ENCODE measurements at regions not wholly inside any gene's neighbourhood (a gene's known extent, or its start where the extent isn't known, plus 50 kb on each side); places are given as distances from the start of the nearest gene placed in this dataset.
"Not testable (repeated sequence)": the region's sequence is repeated elsewhere in the genome, so short reads cannot be mapped to it uniquely, and the experiment has no call there.

DNA sequence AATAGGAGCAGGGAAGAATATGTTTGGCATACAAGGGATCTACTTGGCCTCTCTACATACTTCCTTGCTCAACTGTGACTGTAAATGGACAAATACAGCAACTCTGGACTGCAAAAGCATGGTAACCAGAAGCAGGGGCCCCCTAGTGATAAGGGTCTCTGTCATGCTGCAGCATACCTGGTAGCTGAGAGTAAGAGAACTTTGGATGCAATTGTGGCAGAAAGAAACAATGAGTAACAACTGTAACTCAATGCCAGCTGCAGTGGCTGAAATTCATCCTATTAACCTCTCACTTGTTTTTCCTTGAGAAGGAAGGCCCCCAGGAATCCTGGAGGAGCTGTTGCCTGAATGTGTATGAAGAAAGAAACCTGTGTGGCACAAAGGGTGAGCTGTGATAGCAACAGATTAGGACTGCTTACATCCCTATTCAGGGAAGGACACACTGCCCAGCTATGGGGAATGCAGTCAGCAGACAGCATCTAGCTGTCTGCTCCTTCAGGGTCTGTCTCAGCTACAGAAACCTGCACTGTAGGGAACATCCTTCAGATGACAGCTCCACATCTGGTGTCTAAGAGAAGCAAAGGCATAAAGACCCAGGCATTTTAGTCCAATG, 468.1 kb upstream of the ACTBL2 start:
- no peak for DNase-seq (ENCODE audit: low read depth in 2 of 2)

DNA sequence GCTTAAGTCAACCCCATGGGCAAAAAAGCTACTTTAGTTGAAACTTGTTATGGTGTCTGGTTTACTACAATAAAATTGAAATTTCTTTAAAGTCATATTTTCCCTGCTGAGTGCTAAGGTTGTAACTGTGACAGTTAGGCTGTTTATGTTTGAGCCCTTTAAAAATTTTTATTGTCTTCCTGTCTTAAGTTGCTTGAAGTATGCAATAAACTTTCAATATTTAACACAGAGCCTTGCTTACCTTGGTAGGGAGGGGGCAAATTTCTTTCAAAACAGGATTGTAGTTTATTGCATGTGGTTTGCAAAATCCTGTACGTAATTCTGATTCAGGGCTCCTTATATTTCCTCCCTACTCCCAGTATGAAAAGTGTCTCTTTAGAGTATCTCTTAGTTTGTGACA, 465.5 kb upstream of the ACTBL2 start:
- no peak for DNase-seq (ENCODE audit: low read depth in 2 of 2)

DNA sequence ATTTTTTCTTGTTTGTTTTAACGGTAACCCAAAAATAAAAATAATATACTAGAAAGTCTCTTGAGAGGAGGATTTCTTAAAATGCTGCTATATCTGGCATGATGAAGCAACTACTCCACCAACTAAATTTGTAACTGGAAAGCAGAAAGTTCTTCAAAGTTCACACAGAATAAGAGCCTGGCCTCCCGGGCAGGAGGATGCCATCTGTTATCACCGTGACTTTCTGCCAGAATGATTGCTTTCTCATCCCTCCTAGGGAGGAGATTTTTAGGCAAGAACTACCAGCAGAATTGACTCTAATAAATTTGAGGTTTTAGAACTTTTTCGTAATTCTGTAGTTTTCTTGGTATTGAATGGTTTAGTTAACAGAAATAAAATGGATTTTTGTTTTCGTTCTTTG, 464.6 kb upstream of the ACTBL2 start:
- no peak for DNase-seq (ENCODE audit: low read depth in 2 of 2)

DNA sequence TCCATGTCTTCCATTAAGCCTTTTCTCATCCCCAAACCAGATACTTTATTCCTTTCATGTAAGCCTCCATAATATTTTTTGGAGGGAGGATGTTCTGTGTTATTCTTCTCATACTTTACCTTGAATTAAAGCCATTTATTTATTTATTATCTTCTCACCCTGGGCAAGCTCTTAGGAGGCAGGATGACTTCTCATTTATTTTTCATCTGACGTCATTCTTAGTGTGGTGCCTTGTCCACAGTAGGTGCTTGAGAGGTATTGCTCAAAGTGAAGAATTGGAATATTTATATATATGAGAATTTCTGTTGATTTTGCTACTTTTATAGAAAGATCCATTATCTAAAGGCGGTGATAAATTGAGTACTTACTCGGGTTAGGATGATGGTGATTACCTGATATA, 458.3 kb upstream of the ACTBL2 start:
- DNase-seq (ENCODE audit: low read depth in 2 of 2): no peak

DNA sequence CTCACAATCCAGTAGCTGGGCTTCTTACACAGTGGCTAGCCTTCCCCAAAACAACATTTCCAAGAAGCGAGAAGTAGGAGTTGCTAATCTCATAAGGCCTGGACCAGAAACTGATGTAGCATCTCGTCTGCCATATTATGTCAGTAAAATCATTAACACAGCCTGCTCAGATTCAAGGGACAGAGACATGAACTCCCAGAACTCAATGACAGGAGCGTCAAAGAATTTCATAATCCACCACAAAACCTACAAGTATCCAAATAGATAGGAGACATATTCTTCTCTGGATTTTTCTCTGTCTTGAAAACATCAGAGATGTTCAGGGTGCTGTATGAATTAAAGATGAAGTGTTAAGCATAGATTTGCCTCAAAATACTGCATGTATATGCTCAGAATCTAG, 457.6 kb upstream of the ACTBL2 start:
- no peak for DNase-seq (ENCODE audit: low read depth in 2 of 2)

DNA sequence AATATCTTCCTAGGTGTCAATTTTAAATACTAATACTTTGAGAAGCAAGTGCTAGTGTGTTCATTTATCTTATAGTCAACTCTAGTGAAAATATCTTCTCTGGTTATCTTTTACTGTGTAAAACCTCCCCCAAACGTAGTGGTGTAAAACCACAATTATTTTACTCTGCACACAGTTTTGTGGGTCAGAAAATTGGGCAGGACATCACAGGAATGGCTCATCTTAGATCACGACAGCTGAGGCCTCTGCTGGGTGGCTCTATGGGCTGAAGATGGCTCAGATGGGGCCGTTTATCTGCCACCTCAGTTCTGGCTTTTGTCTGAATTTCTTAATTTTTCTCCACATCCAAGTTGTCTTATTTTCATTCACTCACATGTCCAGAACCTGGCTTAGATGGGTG, 457.2 kb upstream of the ACTBL2 start:
- DNase-seq (ENCODE audit: low read depth in 2 of 2): no peak

DNA sequence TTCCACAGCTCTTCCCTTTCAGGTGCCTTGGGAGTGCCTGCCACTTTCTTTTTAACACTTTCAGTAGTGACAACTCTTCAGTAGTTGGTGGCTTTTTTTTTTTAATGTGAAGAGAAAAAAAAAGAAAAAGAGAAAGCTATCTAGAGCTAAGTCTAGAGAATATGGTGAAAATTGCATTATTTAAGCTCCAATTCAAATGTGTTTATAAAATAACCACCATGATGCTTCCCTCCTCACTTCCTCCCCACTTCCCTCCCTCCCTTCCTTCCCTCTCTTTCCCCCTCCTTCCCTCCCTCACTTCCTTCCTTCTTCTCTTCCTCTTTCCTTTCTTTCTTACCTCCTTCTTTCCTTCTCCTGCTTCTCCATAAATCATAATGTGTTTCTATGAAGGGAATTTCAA, 456.7 kb upstream of the ACTBL2 start:
- DNase-seq (ENCODE audit: low read depth in 2 of 2): no peak

DNA sequence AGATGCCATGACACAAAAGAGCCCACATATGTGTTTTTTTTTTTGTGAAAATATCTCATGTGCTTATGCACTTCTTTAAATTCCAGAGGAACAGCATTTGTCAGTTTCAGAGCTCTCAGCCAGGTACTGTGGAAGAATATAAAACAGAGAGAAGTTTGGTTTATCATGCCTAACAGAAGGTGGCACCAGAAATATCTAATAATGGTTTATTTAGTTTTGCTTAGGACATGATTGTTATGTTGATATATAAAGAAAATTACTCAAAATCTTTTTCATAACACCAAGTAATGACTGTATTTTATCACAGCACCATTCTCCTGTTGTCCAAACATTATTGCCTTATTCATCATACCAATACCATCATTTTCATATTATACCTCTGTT, 455.6 kb upstream of the ACTBL2 start:
- DNase-seq (ENCODE audit: low read depth in 2 of 2): no peak

DNA sequence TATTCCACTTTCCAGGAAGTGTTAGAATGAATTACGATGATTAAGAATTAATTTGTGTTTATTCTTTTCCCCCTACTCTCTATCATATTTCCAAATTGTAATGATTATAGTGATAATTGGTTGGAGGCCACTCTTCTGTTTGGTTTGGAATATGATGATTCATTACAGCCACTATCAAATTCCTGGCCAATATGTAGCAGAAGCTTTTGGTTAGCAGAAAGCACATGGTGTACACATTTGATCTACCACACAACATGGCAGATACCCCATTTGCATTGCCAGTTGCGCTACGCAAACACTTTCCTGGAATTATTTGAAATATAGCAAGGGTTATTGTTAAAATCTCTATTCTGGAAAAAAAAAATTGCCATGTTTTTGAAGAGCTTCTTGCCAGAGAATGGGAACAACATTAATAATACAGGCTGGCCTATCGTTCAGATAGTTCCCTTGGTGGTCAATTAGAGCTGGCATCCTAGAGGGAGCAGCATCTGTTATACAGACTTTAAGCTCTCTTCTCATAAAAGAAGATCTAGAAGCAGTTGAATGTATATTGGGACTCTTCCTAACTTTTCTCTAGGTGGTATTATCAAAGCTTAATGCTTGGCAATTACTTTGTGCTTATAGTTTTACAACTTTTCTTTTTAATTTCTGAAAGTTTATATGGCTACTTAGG, 455.0 kb upstream of the ACTBL2 start:
- no peak for DNase-seq (ENCODE audit: low read depth in 2 of 2)

DNA sequence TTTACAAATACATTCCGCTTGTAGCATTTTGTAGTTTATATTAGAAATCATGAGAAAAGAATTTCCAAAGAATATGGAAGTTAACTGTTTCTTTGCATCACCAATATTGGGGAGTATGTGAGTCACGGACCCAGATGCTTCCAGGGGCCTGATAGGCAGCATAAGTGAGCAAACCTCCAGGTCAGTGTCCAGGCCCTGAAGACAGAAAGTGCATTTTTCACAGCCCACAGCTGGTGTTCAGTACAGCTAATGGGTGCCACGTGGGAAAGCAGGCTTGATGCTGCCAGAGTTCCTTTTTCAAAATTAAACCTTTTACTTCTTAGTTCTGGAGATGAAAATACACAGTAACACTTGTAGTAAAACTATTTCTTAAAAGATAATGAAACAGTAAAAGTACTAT, 454.4 kb upstream of the ACTBL2 start:
- DNase-seq (ENCODE audit: low read depth in 2 of 2): no peak

DNA sequence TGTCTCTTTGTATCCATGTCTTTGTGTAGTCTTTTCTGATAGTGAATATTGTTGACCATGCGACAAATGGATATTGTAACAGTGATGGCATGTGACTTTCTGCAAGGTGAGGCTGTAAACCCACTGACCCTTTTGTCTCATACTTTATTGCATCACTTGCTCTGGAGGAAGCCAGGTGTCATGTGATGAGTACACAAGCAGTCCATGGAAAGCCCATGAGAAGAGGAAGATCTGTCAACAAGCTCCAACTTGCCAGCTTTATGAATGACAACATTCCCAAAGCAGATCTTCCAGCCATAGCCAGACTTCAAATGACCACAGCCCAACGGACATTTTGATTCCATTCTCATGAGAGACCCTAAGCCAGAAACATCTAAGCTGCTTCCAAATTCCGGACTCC, 450.1 kb upstream of the ACTBL2 start:
- DNase-seq (ENCODE audit: low read depth in 2 of 2): no peak

DNA sequence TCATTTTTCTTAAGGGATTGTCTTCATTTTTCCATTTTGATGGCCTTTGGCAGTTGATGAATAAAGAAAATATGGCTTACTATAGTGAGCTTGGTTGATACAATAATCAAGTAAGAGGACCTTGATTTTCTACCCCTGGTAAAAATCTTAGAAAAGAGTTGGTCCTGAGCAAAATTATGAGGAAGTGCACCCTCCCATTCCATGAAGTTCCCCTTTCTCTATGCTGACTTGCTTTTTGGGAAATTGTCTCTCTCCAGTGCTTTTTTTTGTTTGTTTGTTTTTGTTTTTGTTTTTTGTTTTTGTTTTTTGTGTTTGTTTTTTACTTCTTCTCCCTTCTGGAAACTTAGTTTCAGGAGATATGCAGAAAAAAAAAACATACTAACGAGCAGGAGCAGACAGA, 449.2 kb upstream of the ACTBL2 start:
- no peak for DNase-seq (ENCODE audit: low read depth in 2 of 2)

DNA sequence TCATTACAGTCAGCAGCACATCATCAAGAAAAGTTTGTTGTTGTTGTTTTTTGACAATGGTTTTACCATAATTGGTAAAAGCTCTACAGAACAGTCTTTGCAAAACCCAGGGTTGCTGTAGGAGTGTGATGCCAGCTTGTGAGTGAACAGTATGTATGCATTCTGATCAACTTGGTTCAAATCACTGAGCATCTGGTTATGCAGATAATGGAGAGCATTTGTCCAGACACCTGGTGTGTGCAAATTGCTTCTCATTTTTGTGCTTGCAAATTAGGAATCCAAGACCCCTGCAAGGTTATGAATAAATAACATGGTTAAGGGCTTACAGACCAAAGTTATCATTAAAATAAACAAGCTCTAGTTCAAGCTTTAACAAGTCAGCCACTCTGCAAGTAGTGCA, 448.7 kb upstream of the ACTBL2 start:
- DNase-seq (ENCODE audit: low read depth in 2 of 2): no peak

DNA sequence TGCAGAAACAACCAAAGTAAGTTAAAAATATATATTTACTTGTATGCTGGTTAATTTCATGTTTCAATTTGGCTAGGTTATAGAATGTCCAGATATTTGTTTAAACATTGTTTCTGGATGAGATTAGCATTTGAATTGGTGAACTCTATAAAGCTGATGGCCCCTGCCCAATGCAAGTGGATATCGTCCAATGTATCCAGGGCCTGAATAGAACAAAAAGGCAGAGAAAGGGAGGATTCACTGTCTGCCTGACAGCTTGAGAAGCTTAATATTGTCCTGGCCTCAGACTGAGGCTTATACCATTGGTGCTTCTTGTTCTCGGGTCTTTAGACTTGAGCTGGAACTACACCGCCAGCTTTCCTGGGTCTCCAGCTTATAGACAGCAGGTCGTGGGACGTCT, 446.7 kb upstream of the ACTBL2 start:
- DNase-seq (ENCODE audit: low read depth in 2 of 2): no peak

DNA sequence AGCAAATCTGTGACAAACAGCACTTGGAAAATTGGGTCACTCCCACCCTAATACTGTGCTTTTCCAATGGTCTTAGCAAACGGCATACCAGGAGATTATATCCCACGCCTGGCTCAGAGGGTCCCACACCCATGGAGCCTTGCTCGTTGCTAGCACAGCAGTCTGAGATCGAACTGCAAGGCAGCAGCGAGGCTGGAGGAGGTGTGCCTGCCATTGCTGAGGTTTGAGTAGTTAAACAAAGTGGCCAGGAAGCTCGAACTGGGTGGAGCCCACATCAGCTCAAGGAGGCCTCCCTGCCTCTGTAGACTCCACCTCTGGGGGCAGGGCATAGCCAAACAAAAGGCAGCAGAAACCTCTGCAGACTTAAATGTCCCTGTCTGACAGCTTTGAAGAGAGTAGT, 440.5 kb upstream of the ACTBL2 start:
- DNase-seq (ENCODE audit: low read depth in 2 of 2): not testable (repeated sequence)

DNA sequence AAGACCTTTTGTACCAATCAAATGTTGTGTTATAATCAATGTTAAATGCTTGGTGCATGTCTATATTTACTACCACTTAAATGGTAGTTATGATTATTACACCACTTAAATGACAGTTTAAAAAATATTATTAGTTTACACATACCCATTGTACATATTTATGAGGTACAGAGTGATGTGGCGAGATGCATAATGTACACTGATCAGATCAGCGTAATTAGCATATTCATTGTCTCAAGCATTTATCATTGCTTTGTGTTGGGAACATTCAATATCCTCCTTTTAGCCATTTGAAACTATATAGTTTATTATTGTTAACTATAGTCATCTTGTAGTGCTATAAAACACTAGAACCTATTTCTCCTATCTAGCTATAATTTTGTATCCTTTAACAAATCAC, 434.4 kb upstream of the ACTBL2 start:
- no peak for DNase-seq (ENCODE audit: low read depth in 2 of 2)

DNA sequence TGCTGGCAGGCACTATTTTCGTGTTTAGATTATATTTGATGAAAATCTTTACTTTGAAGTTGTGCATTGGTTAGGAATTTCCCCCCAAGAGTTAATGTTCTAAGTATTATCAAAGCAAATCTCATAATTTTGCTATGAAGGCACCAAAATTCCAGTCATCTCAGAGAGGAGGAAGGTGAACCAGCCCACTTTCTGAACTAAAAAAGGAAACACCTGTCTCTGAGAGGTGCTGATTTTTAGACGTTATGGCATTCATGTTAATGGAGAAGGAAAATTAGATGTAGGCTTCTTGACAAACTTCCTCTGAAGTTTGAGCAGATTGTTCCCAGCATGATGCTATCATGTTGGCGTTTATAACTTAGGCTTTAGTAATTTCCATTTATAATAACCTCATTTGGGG, 432.9 kb upstream of the ACTBL2 start:
- no peak for DNase-seq (ENCODE audit: low read depth in 2 of 2)

DNA sequence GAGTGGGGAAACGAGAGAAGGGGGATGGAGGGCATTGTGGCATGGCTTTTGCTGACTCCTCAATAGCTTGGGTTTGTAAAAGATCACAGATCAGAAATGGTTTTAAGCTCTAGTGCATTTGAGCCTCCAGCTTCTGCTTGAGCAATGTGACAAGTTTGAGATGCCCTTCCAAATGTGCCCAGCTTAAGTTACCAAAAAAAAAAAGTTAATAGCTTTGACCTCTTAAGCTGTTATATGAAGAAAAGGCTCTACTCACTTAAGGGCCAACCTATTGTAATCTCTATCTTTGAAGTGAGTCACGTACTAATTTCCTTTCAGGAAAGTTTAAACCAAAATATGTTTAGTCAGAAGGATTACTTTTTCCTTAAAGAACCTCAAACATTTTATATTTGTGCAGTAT, 428.8 kb upstream of the ACTBL2 start:
- DNase-seq (ENCODE audit: low read depth in 2 of 2): no peak

DNA sequence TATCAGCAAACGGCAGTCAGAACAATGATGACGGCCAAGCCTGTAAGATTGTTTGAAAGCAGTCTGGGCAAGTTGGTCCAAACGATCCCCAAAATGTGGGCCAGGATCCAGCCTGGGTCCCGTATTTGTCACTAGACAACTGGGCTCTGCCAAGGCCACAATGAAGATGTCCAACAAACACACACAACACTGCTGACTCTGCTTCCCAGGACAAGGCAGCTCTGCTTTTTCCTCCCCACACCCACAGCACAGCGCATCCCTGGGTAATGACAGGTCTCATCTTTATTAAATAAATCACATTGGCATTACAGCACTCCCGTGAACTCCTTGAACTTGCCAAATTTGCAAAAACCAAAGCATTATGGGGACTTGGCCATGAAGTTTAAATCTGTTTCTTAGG, 424.1 kb upstream of the ACTBL2 start:
- no peak for DNase-seq (ENCODE audit: low read depth in 2 of 2)

DNA sequence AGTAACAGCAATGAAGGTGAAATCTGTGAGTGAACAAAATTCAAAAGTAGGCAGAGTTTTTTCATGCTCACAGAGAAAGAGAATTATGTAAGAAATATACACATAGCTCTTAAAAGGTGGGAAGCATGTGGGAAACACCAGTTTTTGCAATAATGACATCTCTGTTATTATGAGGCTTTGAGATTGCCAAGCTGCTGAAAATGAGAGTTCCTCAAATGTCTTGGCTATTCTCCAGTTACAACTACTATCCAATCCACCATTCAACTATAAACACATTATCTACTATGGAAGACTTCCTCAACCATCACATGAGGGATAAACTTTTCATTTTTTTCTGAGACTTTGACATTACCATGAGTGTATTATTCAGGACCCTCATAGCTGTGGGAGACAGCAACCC, 420.8 kb upstream of the ACTBL2 start:
- DNase-seq (ENCODE audit: low read depth in 2 of 2): no peak

DNA sequence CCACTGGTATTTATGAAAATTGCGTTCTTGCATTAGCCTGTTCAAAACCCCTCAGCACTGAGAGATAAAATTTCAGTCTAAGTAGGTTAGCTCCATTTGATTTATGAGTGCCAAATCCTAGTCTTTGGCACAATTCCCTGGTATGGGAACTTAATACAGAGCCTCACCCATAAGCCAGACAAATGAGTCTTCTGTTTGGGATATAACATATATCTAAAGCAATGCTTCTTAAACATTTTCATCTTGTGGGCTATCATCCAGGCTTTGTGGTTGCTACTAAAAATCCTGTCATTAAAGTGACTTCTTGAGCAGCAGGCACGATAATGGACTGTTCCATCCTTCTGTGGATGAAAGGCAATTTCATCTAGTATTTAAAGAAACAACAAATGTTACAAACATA, 419.5 kb upstream of the ACTBL2 start:
- no peak for DNase-seq (ENCODE audit: low read depth in 2 of 2)

DNA sequence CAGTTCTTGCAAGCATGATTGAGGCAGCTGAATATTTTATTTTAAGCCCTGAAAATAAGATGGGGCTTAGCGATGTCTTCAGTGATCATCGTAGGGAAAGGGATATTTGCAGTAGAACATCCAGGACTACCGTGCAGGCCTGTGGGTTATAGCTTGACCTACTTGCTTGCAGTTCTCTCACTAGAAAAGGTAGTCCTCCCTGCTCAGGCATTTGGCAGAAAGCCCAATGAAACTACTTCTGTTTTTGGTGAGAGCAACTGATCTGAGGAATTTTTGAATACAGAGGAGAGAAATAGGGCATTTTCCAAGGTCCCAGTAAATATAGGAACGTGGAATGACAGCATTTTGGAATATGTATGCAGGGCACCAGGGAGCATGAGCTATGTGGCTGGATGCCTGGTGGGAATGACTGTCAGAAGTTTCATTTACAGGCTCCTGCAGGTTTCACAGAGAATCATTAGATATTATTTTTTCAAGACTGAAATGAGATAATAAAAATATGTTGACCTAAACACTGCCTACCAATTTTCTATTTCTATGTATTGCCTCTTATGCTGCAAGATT, 417.9 kb upstream of the ACTBL2 start:
- no peak for DNase-seq (ENCODE audit: low read depth in 2 of 2)

DNA sequence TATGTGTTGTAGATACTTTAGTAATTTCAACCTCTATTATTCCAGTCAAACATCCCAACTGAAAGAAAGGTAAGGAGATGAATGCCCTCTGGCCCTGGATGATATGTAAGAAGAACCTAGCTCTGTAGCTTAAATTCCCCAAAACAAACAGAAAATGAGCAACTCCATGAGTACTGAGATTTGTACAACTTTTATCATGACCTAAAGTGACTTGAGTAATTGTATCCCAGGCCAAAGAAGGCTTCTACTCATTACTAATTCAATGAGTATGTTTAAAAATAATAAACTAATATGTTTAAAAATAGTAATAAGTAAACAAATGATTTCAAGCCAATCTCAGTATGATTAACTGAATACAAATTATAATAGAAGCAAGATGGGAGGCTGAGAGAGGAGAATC, 414.0 kb upstream of the ACTBL2 start:
- DNase-seq (ENCODE audit: low read depth in 2 of 2): no peak

DNA sequence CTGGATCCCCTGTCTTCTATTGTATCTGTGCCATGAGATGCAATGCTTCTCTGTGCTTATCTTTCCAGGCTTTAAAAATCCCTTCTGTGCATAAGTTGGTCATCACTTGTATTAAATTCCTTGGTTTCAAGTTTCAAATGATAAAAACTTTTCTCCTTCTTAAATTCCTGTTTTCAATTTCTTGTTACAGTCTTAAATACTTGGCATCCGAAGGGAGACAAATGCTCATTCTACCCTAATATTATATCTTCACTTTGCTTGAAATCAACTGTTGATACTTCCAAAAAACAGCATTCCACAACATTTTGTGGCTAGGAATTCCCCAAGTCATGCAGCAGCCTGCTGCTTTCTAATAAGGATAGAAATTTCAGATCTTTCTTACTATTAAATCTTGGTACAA, 413.2 kb upstream of the ACTBL2 start:
- DNase-seq (ENCODE audit: low read depth in 2 of 2): no peak

Data from stimulated activated CD4-positive, alpha-beta T cell treated with anti-CD3 and anti-CD28 coated beads, Interleukin-4, amount 100 ng/mL, for 48 hours (primary cell).